ENCODE measurements at regions not wholly inside any gene's neighbourhood (a gene's known extent, or its start where the extent isn't known, plus 50 kb on each side); places are given as distances from the start of the nearest gene placed in this dataset.

DNA sequence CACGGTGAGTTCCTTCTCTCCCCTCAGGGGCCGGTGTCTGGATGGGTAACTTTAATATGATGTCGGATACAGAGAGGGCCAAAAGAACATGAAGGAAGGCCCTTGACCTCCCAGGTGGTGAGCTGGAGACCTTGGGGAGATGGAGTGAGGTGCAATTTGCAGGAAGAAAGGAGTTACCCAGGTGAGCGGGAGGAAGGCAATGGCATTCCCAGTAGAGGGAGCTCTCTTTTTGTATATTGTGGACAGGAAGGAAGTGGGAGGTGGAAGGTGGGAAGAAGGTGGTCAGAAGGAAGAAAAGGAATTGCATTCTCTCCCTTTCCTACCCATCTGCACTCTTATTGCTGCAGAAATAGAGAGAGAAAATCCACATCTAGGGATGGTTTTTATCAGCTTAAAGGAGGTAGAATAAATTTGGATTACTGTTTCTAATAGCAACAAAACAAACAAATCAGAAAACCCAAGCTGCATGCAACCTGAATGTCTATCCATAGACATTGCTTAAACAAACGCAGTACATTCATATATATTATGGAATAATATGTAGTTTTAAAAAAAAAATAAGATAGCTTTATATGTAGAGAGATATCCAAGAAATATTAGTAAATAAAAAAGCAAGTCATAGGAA, 169.0 kb upstream of the TSC22D2 start:
- H4K5ac ChIP-seq (ENCODE audit: insufficient read length, low read depth, low read length): no peak overlapping the region
- no peak overlapping the region for H2BK15ac ChIP-seq (ENCODE audit: low read length)
- H3K4ac ChIP-seq (replicated peaks; ENCODE audit: insufficient read length, low read depth, low read length): no peak overlapping the region
- H4K8ac ChIP-seq (ENCODE audit: extremely low read depth, insufficient read depth, low read length): no peak overlapping the region
- WGBS, 2 experiments (ENCODE audit: extremely low coverage in 1 of 2, insufficient coverage in 1 of 2, insufficient read length in 1 of 2, insufficient replicate concordance in 2 of 2, low coverage in 1 of 2, low lambda C conversion rate in 2 of 2, missing lambda C conversion rate in 1 of 2): 52% methylated on average over 5 of the region's 5 CpGs; no CpG with 5 or more reads in 1 of the 2 experiments
- no peak overlapping the region for H2BK20ac ChIP-seq (ENCODE audit: low read length)
- no peaks in the 10 kb centered on the region for H3K36me3 ChIP-seq (ENCODE audit: control insufficient read depth in 2 of 4, insufficient read depth in 4 of 4, low read length in 3 of 4)
- H3K27me3 ChIP-seq (replicated peaks in 1 of 4; ENCODE audit: control insufficient read depth in 3 of 4, extremely low read depth in 1 of 4, insufficient read depth in 3 of 4, low read length in 3 of 4): no peaks in the 10 kb centered on the region
- no peak overlapping the region for H2BK120ac ChIP-seq (replicated peaks; ENCODE audit: low read depth, low read length)
- H3K4me1 ChIP-seq (replicated peaks in 1 of 4; ENCODE audit: control insufficient read depth in 3 of 4, insufficient read depth in 4 of 4, low read length in 3 of 4): peaks cover 0 to 8% (median 2%) of the 10 kb centered on the region in 4 experiments; a peak in 4 of 7 replicates
- CTCF ChIA-PET (ENCODE audit: partially characterized antibody): interaction anchor here (0.6 to 8.9 kb wide), 45 partner anchors 10 to 354 kb away, joined by 3 to 77 read pairs (median 4); partner anchors contain the start of gene TSC22D2
- H2BK12ac ChIP-seq (ENCODE audit: low read depth, low read length): no peak overlapping the region
- no peaks in the 10 kb centered on the region for H4K20me1 ChIP-seq (replicated peaks in 1 of 2; ENCODE audit: control insufficient read depth in 1 of 2, insufficient read depth in 2 of 2, low read length in 2 of 2)
- no peak overlapping the region for H3K4me3 ChIP-seq (ENCODE audit: extremely low read depth in 1 of 4, insufficient read depth in 2 of 4, low read depth in 3 of 4, low read length in 4 of 4)
- no peak overlapping the region for H2AFZ ChIP-seq (ENCODE audit: low read length)
- H3K23ac ChIP-seq (ENCODE audit: insufficient read length): no peak overlapping the region
- H3K9ac ChIP-seq (replicated peaks in 1 of 4; ENCODE audit: extremely low read depth in 1 of 4, low read depth in 3 of 4, low read length in 3 of 4): no peak overlapping the region
- H3K23me2 ChIP-seq (ENCODE audit: low read depth, low read length): no peaks in the 10 kb centered on the region
- POLR2A ChIA-PET (ENCODE audit: partially characterized antibody): interaction anchor here (1.3 to 1.5 kb wide), 2 partner anchors 15 to 170 kb away, joined by 3 to 4 read pairs; no protein-coding TSS in a partner anchor
- no peak overlapping the region for H3K18ac ChIP-seq (ENCODE audit: extremely low read depth, low read length)
- H3K9me3 ChIP-seq (ENCODE audit: insufficient read depth in 2 of 2, low read depth in 1 of 2, low read length in 1 of 2): no peaks in the 10 kb centered on the region
- H2AK5ac ChIP-seq (ENCODE audit: low read depth, low read length): no peak overlapping the region
- no peak overlapping the region for H3K14ac ChIP-seq (ENCODE audit: insufficient read length)
- no peaks in the 10 kb centered on the region for H3K79me2 ChIP-seq (ENCODE audit: control insufficient read depth in 1 of 2, insufficient read depth in 2 of 2, low read length in 2 of 2)
- no peaks in the 10 kb centered on the region for H3K79me1 ChIP-seq (ENCODE audit: low read depth, low read length)
- no peak overlapping the region for H3K56ac ChIP-seq (replicated peaks; ENCODE audit: insufficient read length, low read depth, low read length)
- no peak overlapping the region for H3K27ac ChIP-seq (ENCODE audit: low read depth, low read length)
- no peak overlapping the region for H3K4me2 ChIP-seq (ENCODE audit: insufficient read depth in 1 of 2, low read depth in 2 of 2, low read length in 2 of 2)
- FAIRE-seq: peak; percentile 60
- H4K91ac ChIP-seq (replicated peaks; ENCODE audit: insufficient read length, low read length): no peak overlapping the region
- DNase-seq (ENCODE audit: low read depth in 1 of 2, low spot score in 2 of 2): peak; percentile 38 to 50
- no peak overlapping the region for H2BK5ac ChIP-seq (ENCODE audit: low read depth, low read length)
- TF ChIP-seq JUN (IDR thresholded peaks at IDR 0.05; ENCODE audit: low read depth, low read length) (no peak), TEAD4 (IDR thresholded peaks at IDR 0.05; ENCODE audit: low read depth, low read length) (0 out of 2 replicates have a peak, but pooled peaks have one; percentile 38), CHD1 (IDR thresholded peaks at IDR 0.05; ENCODE audit: low read depth, low read length) (no peak), RAD21 (IDR thresholded peaks at IDR 0.05 in 1 of 2, conservative IDR thresholded peaks at IDR 0.05 in 1 of 2; ENCODE audit: low read depth in 2 of 2, low read length in 2 of 2) (peak; percentile 87 to 90), GABPA (IDR thresholded peaks at IDR 0.05; ENCODE audit: borderline replicate concordance, insufficient read depth, low read length) (no peak), EGR1 (IDR thresholded peaks at IDR 0.05; ENCODE audit: borderline replicate concordance, low read depth, low read length) (peak; percentile 72; the same call in 1 of the 2 replicates)
- TF ChIP-seq, protein P1, sequence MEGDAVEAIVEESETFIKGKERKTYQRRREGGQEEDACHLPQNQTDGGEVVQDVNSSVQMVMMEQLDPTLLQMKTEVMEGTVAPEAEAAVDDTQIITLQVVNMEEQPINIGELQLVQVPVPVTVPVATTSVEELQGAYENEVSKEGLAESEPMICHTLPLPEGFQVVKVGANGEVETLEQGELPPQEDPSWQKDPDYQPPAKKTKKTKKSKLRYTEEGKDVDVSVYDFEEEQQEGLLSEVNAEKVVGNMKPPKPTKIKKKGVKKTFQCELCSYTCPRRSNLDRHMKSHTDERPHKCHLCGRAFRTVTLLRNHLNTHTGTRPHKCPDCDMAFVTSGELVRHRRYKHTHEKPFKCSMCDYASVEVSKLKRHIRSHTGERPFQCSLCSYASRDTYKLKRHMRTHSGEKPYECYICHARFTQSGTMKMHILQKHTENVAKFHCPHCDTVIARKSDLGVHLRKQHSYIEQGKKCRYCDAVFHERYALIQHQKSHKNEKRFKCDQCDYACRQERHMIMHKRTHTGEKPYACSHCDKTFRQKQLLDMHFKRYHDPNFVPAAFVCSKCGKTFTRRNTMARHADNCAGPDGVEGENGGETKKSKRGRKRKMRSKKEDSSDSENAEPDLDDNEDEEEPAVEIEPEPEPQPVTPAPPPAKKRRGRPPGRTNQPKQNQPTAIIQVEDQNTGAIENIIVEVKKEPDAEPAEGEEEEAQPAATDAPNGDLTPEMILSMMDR (IDR thresholded peaks at IDR 0.05; ENCODE audit: control extremely low read depth in 1 of 3, insufficient read depth in 1 of 3, low read depth in 1 of 3, low read length in 3 of 3): peak; percentile 44 to 84 (median 72)
- TF ChIP-seq, protein P2, sequence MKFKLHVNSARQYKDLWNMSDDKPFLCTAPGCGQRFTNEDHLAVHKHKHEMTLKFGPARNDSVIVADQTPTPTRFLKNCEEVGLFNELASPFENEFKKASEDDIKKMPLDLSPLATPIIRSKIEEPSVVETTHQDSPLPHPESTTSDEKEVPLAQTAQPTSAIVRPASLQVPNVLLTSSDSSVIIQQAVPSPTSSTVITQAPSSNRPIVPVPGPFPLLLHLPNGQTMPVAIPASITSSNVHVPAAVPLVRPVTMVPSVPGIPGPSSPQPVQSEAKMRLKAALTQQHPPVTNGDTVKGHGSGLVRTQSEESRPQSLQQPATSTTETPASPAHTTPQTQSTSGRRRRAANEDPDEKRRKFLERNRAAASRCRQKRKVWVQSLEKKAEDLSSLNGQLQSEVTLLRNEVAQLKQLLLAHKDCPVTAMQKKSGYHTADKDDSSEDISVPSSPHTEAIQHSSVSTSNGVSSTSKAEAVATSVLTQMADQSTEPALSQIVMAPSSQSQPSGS (IDR thresholded peaks at IDR 0.05; ENCODE audit: low read length): no peak
